ENCODE measurements at regions not wholly inside any gene's neighbourhood (a gene's known extent, or its start where the extent isn't known, plus 50 kb on each side); places are given as distances from the start of the nearest gene placed in this dataset.

DNA sequence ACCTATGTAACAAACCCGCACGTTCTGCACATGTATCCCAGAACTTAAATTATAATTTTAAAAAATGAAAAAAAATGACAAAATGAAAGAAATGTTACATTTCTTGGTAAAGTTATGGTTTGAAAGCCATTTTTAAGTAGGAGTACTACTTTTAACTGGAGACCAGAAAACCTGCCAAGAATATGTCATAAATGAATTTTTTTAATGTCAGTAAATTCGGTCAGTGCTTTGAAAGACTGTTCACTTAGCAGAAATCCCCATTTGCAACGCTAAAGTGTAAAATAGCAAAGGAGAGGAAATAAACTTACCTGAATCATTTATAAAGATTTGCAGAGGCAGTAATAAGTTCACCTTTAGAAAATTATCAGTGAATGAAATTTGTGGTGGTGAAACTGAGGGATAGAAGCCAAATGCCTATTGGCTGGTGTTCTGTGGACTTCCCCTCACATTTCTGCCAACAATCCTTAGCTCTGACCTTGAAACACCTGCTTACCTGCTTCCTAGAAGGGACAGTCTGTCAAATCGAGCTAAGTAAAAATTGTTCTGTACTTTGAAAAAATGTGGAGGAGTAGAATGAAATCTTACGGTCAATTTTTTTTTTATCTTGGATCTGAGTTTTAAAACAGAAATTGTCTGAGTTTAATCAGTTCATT, 714.2 kb downstream of the SLC6A15 start:
- TF ChIP-seq, protein P1, sequence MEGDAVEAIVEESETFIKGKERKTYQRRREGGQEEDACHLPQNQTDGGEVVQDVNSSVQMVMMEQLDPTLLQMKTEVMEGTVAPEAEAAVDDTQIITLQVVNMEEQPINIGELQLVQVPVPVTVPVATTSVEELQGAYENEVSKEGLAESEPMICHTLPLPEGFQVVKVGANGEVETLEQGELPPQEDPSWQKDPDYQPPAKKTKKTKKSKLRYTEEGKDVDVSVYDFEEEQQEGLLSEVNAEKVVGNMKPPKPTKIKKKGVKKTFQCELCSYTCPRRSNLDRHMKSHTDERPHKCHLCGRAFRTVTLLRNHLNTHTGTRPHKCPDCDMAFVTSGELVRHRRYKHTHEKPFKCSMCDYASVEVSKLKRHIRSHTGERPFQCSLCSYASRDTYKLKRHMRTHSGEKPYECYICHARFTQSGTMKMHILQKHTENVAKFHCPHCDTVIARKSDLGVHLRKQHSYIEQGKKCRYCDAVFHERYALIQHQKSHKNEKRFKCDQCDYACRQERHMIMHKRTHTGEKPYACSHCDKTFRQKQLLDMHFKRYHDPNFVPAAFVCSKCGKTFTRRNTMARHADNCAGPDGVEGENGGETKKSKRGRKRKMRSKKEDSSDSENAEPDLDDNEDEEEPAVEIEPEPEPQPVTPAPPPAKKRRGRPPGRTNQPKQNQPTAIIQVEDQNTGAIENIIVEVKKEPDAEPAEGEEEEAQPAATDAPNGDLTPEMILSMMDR (IDR thresholded peaks at IDR 0.05), result no peak
- TF ChIP-seq EZH2 (IDR thresholded peaks at IDR 0.05; ENCODE audit: borderline replicate concordance, insufficient read depth, low read depth, low read length, poor library complexity, severe bottlenecking), result no peak

Data from B cell (primary cell).